ENCODE measurements at regions not wholly inside any gene's neighbourhood (a gene's known extent, or its start where the extent isn't known, plus 50 kb on each side); places are given as distances from the start of the nearest gene placed in this dataset.

DNA sequence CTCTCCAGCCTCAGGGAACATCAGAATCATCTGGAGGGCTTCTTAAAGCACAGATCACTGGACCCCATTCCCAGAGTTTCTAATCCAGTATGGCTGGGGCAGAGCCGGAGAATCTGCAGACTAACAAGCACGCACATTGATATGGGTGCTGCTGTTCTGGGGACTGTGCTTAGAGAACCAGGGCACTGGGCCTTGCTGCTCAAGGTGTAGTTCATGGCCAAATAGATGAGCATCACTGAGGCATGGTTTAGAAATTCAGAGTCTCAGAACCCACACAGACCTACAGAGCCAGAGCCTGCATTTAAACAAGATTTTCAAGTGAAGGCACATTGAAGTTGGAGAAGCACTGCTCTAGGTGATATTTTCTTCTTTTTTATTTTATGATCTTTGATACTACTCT lies 376.8 kb upstream of the PHF14 start:
- Histone ChIP-seq H3K9me3 (no peaks in the 10 kb centered on the region), H3K4me3 (no peak overlapping the region), H3K4me1 (no peaks in the 10 kb centered on the region), H3K27me3 (no peaks in the 10 kb centered on the region), H3K27ac (no peak overlapping the region), H3K36me3 (ENCODE audit: low read depth, missing control alignments) (no peaks in the 10 kb centered on the region)
- DNase-seq: no peak
- TF ChIP-seq POLR2A (IDR thresholded peaks at IDR 0.05): no peak
- TF ChIP-seq, protein P1, sequence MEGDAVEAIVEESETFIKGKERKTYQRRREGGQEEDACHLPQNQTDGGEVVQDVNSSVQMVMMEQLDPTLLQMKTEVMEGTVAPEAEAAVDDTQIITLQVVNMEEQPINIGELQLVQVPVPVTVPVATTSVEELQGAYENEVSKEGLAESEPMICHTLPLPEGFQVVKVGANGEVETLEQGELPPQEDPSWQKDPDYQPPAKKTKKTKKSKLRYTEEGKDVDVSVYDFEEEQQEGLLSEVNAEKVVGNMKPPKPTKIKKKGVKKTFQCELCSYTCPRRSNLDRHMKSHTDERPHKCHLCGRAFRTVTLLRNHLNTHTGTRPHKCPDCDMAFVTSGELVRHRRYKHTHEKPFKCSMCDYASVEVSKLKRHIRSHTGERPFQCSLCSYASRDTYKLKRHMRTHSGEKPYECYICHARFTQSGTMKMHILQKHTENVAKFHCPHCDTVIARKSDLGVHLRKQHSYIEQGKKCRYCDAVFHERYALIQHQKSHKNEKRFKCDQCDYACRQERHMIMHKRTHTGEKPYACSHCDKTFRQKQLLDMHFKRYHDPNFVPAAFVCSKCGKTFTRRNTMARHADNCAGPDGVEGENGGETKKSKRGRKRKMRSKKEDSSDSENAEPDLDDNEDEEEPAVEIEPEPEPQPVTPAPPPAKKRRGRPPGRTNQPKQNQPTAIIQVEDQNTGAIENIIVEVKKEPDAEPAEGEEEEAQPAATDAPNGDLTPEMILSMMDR (IDR thresholded peaks at IDR 0.05): no peak
- 97 to 100% methylated on average over 2 of the region's 2 CpGs for WGBS, 2 donors
- intact Hi-C loops (cut with DNase I; ENCODE audit: low total_unique reads): no loop called here

DNA sequence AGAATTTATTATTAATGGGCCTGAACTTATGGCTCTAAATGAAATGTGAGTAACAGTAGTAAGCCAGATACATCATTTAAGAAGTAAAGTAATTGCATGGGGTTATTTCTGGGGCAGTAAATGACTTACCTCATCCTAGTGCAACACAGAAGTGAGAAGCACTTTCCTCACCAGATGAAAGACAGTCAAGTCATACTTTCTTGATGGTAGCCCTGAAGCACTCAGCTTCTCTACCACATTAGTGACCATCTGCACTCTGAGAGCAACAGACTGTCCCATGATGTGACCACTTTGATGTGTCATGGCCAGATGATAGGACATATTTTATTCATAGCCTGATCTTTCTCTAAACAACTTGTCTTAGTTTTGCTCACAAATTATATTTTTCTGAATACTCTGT lies 369.5 kb upstream of the PHF14 start:
- H3K36me3 ChIP-seq (ENCODE audit: low read depth, missing control alignments): no peaks in the 10 kb centered on the region
- TF ChIP-seq, protein P1 (IDR thresholded peaks at IDR 0.05): no peak
- intact Hi-C loops (cut with DNase I; ENCODE audit: low total_unique reads): no loop called here
- no peaks in the 10 kb centered on the region for H3K4me1 ChIP-seq
- H3K27ac ChIP-seq: no peak overlapping the region
- no peaks in the 10 kb centered on the region for H3K9me3 ChIP-seq
- H3K4me3 ChIP-seq: no peak overlapping the region
- H3K27me3 ChIP-seq: no peaks in the 10 kb centered on the region
- DNase-seq: no peak

DNA sequence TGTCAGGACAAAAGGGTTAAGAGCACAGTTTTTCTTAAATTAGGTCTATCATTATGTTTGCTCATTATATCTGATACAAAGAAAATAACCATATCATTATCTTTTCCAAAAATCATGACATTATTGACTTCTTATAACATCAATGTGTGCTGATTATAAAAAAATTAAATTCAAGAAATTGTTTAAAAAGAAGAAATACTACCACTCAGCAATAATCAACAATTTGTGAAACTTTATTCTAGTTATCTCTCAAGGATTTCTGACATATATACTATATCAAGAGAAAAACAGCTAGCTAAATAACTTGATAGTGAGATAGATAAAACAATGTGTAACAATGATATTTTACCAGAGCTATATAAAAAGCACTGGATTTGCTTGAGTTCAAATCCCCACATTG lies 360.7 kb upstream of the PHF14 start:
- no peaks in the 10 kb centered on the region for H3K4me1 ChIP-seq
- intact Hi-C loops (cut with DNase I; ENCODE audit: low total_unique reads): no loop called here
- no peak overlapping the region for H3K27ac ChIP-seq
- H3K4me3 ChIP-seq: no peak overlapping the region
- no peaks in the 10 kb centered on the region for H3K9me3 ChIP-seq
- DNase-seq: no peak
- H3K27me3 ChIP-seq: no peaks in the 10 kb centered on the region
- no peaks in the 10 kb centered on the region for H3K36me3 ChIP-seq (ENCODE audit: low read depth, missing control alignments)
- TF ChIP-seq, protein P1 (IDR thresholded peaks at IDR 0.05): no peak
- no peak for TF ChIP-seq POLR2A (IDR thresholded peaks at IDR 0.05)

DNA sequence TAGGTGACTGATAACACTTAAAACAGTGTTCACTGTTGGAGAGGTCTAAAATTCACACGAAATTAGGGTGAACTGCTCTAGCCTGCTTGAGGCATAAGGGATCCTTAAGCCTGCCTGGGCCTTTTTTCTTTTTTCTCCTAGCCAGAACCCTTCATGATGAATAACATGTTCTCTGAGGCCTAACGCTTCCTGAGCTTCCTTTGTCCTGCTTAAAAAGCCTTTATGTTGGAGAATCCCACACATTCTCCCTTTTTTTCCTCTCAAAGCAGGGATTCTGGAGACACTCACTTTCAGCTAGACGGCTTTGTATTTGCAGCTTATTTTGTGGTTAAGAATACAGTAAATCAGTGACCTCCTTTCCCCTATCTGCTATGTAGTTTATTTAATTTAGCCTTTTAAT lies 354.7 kb upstream of the PHF14 start:
- Histone ChIP-seq H3K9me3 (no peaks in the 10 kb centered on the region), H3K36me3 (ENCODE audit: low read depth, missing control alignments) (no peaks in the 10 kb centered on the region), H3K27me3 (no peaks in the 10 kb centered on the region), H3K4me1 (no peaks in the 10 kb centered on the region), H3K4me3 (no peak overlapping the region), H3K27ac (no peak overlapping the region)
- 56 to 73% methylated on average over 3 of the region's 3 CpGs for WGBS, 2 donors
- intact Hi-C loops (cut with DNase I; ENCODE audit: low total_unique reads): no loop called here
- no peak for DNase-seq
- TF ChIP-seq, protein P1 (IDR thresholded peaks at IDR 0.05): no peak
- no peak for TF ChIP-seq POLR2A (IDR thresholded peaks at IDR 0.05)

DNA sequence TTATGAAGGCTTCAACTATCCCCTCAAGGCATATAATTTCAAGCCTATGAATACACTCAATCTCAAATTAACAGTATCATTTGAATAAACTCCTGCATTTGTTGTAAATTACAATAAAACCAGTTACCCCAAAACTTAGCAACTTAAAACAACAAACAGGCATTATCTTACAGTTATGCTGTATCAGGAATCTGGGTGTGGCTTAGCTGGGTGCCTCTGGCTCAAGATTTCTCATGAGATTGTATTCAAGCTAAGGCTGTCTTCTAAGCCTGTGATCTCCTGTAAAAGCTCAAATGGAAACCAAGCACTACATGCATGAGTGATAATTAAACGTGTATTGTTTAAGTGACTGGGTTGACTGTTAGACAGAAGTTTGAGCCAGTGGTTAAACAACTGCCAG lies 341.0 kb upstream of the PHF14 start:
- no peak overlapping the region for H3K4me3 ChIP-seq
- no peak for DNase-seq
- H3K27ac ChIP-seq: no peak overlapping the region
- no peaks in the 10 kb centered on the region for H3K4me1 ChIP-seq
- H3K27me3 ChIP-seq: no peaks in the 10 kb centered on the region
- intact Hi-C loops (cut with DNase I; ENCODE audit: low total_unique reads): no loop called here
- no peaks in the 10 kb centered on the region for H3K36me3 ChIP-seq (ENCODE audit: low read depth, missing control alignments)
- TF ChIP-seq POLR2A (IDR thresholded peaks at IDR 0.05): no peak
- TF ChIP-seq, protein P1 (IDR thresholded peaks at IDR 0.05): no peak
- 48 to 71% methylated on average over 1 of the region's 1 CpG for WGBS, 2 donors
- no peaks in the 10 kb centered on the region for H3K9me3 ChIP-seq

All from testis (tissue), 2 donors.